ENCODE measurements at regions not wholly inside any gene's neighbourhood (a gene's known extent, or its start where the extent isn't known, plus 50 kb on each side); places are given as distances from the start of the nearest gene placed in this dataset.

DNA sequence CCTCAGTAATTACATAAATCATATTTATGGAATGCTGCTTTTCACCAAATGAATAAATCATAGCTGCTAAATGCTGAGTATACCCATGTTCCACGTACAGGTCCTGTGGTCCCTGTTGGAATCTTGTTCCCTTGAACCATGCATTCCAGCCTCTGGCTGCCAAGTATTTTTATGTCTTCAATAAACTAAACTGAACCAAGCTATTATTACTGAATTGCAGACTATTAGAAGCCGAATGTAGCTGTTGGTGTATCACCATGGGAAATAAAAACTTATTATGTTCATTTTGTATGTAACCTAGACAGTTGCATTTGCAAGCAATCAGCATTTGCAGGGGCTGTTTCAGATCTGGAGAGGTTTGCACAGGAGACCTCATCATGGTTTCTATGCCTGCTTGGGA, 362.4 kb downstream of the ADCYAP1 start:
- TF ChIP-seq ISL1 (CRISPR knock-in tag; IDR thresholded peaks at IDR 0.05) (no peak), TCF4 (CRISPR knock-in tag; IDR thresholded peaks at IDR 0.05; ENCODE audit: borderline replicate concordance) (no peak), CSDC2 (CRISPR knock-in tag; IDR thresholded peaks at IDR 0.05) (no peak), RARB (CRISPR knock-in tag; IDR thresholded peaks at IDR 0.05) (no peak), ZNF565 (CRISPR knock-in tag; conservative IDR thresholded peaks at IDR 0.05; ENCODE audit: low read depth) (no peak), ESRRG (CRISPR knock-in tag; IDR thresholded peaks at IDR 0.05) (no peak), PPARA (CRISPR knock-in tag; IDR thresholded peaks at IDR 0.05; ENCODE audit: borderline replicate concordance) (no peak), ZFP30 (CRISPR knock-in tag; IDR thresholded peaks at IDR 0.05) (no peak), ZC3H10 (CRISPR knock-in tag; IDR thresholded peaks at IDR 0.05) (no peak), SNAI2 (CRISPR knock-in tag; IDR thresholded peaks at IDR 0.05) (no peak), TOX (CRISPR knock-in tag; IDR thresholded peaks at IDR 0.05; ENCODE audit: borderline replicate concordance) (no peak), GLIS3 (CRISPR knock-in tag; IDR thresholded peaks at IDR 0.05) (no peak), ARNTL (CRISPR knock-in tag; IDR thresholded peaks at IDR 0.05; ENCODE audit: borderline replicate concordance, low read depth) (no peak), OSR1 (CRISPR knock-in tag; IDR thresholded peaks at IDR 0.05) (no peak), ZNF70 (CRISPR knock-in tag; IDR thresholded peaks at IDR 0.05) (no peak)
- TF ChIP-seq, protein P1, sequence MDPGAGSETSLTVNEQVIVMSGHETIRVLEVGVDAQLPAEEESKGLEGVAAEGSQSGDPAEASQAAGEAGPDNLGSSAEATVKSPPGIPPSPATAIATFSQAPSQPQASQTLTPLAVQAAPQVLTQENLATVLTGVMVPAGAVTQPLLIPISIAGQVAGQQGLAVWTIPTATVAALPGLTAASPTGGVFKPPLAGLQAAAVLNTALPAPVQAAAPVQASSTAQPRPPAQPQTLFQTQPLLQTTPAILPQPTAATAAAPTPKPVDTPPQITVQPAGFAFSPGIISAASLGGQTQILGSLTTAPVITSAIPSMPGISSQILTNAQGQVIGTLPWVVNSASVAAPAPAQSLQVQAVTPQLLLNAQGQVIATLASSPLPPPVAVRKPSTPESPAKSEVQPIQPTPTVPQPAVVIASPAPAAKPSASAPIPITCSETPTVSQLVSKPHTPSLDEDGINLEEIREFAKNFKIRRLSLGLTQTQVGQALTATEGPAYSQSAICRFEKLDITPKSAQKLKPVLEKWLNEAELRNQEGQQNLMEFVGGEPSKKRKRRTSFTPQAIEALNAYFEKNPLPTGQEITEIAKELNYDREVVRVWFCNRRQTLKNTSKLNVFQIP (CRISPR knock-in tag; IDR thresholded peaks at IDR 0.05; ENCODE audit: borderline replicate concordance, low read depth) = no peak
- TF ChIP-seq, protein P2, sequence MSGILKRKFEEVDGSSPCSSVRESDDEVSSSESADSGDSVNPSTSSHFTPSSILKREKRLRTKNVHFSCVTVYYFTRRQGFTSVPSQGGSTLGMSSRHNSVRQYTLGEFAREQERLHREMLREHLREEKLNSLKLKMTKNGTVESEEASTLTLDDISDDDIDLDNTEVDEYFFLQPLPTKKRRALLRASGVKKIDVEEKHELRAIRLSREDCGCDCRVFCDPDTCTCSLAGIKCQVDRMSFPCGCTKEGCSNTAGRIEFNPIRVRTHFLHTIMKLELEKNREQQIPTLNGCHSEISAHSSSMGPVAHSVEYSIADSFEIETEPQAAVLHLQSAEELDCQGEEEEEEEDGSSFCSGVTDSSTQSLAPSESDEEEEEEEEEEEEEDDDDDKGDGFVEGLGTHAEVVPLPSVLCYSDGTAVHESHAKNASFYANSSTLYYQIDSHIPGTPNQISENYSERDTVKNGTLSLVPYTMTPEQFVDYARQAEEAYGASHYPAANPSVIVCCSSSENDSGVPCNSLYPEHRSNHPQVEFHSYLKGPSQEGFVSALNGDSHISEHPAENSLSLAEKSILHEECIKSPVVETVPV (CRISPR knock-in tag; IDR thresholded peaks at IDR 0.05) = no peak
- TF ChIP-seq, protein P3, sequence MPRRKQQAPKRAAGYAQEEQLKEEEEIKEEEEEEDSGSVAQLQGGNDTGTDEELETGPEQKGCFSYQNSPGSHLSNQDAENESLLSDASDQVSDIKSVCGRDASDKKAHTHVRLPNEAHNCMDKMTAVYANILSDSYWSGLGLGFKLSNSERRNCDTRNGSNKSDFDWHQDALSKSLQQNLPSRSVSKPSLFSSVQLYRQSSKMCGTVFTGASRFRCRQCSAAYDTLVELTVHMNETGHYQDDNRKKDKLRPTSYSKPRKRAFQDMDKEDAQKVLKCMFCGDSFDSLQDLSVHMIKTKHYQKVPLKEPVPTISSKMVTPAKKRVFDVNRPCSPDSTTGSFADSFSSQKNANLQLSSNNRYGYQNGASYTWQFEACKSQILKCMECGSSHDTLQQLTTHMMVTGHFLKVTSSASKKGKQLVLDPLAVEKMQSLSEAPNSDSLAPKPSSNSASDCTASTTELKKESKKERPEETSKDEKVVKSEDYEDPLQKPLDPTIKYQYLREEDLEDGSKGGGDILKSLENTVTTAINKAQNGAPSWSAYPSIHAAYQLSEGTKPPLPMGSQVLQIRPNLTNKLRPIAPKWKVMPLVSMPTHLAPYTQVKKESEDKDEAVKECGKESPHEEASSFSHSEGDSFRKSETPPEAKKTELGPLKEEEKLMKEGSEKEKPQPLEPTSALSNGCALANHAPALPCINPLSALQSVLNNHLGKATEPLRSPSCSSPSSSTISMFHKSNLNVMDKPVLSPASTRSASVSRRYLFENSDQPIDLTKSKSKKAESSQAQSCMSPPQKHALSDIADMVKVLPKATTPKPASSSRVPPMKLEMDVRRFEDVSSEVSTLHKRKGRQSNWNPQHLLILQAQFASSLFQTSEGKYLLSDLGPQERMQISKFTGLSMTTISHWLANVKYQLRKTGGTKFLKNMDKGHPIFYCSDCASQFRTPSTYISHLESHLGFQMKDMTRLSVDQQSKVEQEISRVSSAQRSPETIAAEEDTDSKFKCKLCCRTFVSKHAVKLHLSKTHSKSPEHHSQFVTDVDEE (CRISPR knock-in tag; IDR thresholded peaks at IDR 0.05) = no peak
- TF ChIP-seq, protein P4, sequence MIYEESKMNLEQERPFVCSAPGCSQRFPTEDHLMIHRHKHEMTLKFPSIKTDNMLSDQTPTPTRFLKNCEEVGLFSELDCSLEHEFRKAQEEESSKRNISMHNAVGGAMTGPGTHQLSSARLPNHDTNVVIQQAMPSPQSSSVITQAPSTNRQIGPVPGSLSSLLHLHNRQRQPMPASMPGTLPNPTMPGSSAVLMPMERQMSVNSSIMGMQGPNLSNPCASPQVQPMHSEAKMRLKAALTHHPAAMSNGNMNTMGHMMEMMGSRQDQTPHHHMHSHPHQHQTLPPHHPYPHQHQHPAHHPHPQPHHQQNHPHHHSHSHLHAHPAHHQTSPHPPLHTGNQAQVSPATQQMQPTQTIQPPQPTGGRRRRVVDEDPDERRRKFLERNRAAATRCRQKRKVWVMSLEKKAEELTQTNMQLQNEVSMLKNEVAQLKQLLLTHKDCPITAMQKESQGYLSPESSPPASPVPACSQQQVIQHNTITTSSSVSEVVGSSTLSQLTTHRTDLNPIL (CRISPR knock-in tag; IDR thresholded peaks at IDR 0.05; ENCODE audit: low read depth) = no peak
- TF ChIP-seq, protein P5, sequence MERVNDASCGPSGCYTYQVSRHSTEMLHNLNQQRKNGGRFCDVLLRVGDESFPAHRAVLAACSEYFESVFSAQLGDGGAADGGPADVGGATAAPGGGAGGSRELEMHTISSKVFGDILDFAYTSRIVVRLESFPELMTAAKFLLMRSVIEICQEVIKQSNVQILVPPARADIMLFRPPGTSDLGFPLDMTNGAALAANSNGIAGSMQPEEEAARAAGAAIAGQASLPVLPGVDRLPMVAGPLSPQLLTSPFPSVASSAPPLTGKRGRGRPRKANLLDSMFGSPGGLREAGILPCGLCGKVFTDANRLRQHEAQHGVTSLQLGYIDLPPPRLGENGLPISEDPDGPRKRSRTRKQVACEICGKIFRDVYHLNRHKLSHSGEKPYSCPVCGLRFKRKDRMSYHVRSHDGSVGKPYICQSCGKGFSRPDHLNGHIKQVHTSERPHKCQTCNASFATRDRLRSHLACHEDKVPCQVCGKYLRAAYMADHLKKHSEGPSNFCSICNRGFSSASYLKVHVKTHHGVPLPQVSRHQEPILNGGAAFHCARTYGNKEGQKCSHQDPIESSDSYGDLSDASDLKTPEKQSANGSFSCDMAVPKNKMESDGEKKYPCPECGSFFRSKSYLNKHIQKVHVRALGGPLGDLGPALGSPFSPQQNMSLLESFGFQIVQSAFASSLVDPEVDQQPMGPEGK (CRISPR knock-in tag; IDR thresholded peaks at IDR 0.05; ENCODE audit: borderline replicate concordance) = no peak
- ATAC-seq = no peak

DNA sequence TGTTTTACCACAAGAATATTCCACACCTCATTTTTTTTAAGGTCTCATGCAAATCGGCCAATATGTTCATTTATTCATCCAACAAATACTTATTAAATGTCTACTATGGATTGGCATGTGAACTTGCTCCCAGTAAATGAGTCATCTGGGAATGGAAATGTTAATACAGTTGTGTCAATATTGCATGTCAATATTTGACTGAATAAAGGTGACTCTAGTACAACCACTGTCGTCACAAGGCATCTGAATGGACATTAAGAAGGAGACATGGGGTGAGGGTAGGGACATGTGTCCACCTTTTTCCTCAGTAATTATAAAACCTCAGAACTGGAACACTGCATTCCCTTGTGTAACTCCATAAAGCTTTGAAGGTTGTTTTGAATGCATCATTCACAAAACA, 365.4 kb downstream of the ADCYAP1 start:
- ATAC-seq = no peak
- TF ChIP-seq PPARA (CRISPR knock-in tag; IDR thresholded peaks at IDR 0.05; ENCODE audit: borderline replicate concordance) (no peak), ESRRG (CRISPR knock-in tag; IDR thresholded peaks at IDR 0.05) (no peak), ISL1 (CRISPR knock-in tag; IDR thresholded peaks at IDR 0.05) (no peak), TCF4 (CRISPR knock-in tag; IDR thresholded peaks at IDR 0.05; ENCODE audit: borderline replicate concordance) (no peak), GLIS3 (CRISPR knock-in tag; IDR thresholded peaks at IDR 0.05) (no peak), ARNTL (CRISPR knock-in tag; IDR thresholded peaks at IDR 0.05; ENCODE audit: borderline replicate concordance, low read depth) (no peak), ZNF565 (CRISPR knock-in tag; conservative IDR thresholded peaks at IDR 0.05; ENCODE audit: low read depth) (no peak), ZC3H10 (CRISPR knock-in tag; IDR thresholded peaks at IDR 0.05) (no peak), TOX (CRISPR knock-in tag; IDR thresholded peaks at IDR 0.05; ENCODE audit: borderline replicate concordance) (no peak), ZNF70 (CRISPR knock-in tag; IDR thresholded peaks at IDR 0.05) (no peak), RARB (CRISPR knock-in tag; IDR thresholded peaks at IDR 0.05) (no peak)
- TF ChIP-seq, protein P4 (CRISPR knock-in tag; IDR thresholded peaks at IDR 0.05; ENCODE audit: low read depth) = no peak
- TF ChIP-seq, protein P2 (CRISPR knock-in tag; IDR thresholded peaks at IDR 0.05) = no peak
- TF ChIP-seq, protein P3 (CRISPR knock-in tag; IDR thresholded peaks at IDR 0.05) = no peak
- TF ChIP-seq, protein P5 (CRISPR knock-in tag; IDR thresholded peaks at IDR 0.05; ENCODE audit: borderline replicate concordance) = no peak

All from SK-N-SH treated with all-trans-retinoic acid at 6 μM for 48 hours (cell line).